Karpas-422 (cell line): ENCODE measurements at regions not wholly inside any gene's neighbourhood (a gene's known extent, or its start where the extent isn't known, plus 50 kb on each side); places are given as distances from the start of the nearest gene placed in this dataset.

ENCODE experiments used
- DNase-seq: peaks from one replicate; pipeline ENCODE4 v3.0.0-alpha.2; 2015
- H2AFZ ChIP-seq: fragments of 200-600 bp; sonication (generic); 2 replicates; pipeline ENCODE4 v1.6.1; 2014; ENCODE audit warnings: antibody characterized with exemption, low read length, mixed read lengths
- H3K27ac ChIP-seq: fragments of 200-600 bp; sonication (generic); 2 replicates; pipeline ENCODE4 v1.5.1; 2014; ENCODE audit warnings: mild to moderate bottlenecking, low read length, moderate library complexity
- H3K27me3 ChIP-seq: fragments of 200-600 bp; sonication (generic); 2 replicates; pipeline ENCODE4 v1.6.1; 2014; ENCODE audit warnings: low read length, mixed read lengths
- H3K36me3 ChIP-seq: fragments of 200-600 bp; sonication (generic); 2 replicates; pipeline ENCODE4 v1.6.1; 2014; ENCODE audit warnings: low read length, mixed read lengths; ENCODE audit not compliant: insufficient read depth
- H3K4me1 ChIP-seq: fragments of 200-600 bp; sonication (generic); 2 replicates; pipeline ENCODE4 v1.6.1; 2014; ENCODE audit warnings: mild to moderate bottlenecking, low read length, mixed read lengths
- H3K4me2 ChIP-seq: fragments of 200-600 bp; sonication (generic); 2 replicates; pipeline ENCODE4 v1.6.1; 2014; ENCODE audit warnings: low read length, low read depth, mild to moderate bottlenecking; ENCODE audit not compliant: poor library complexity, severe bottlenecking
- H3K4me3 ChIP-seq: fragments of 200-600 bp; sonication (generic); 2 replicates; pipeline ENCODE4 v1.5.1; 2014; ENCODE audit warnings: mild to moderate bottlenecking, antibody characterized with exemption, low read length, mixed read lengths
- H3K79me2 ChIP-seq: fragments of 200-600 bp; sonication (generic); 2 replicates; pipeline ENCODE4 v1.6.1; 2014; ENCODE audit warnings: mild to moderate bottlenecking, low read length, mixed read lengths
- H3K9ac ChIP-seq: fragments of 200-600 bp; sonication (generic); 2 replicates; pipeline ENCODE4 v1.6.0; 2014; ENCODE audit warnings: low read length
- H3K9me2 ChIP-seq: fragments of 200-600 bp; sonication (generic), shearing (Covaris generic); replicated peaks from 2 replicates; pipeline ENCODE4 v1.6.0; 2014; ENCODE audit warnings: mild to moderate bottlenecking, low read length, moderate library complexity; ENCODE audit not compliant: insufficient read depth
- H3K9me3 ChIP-seq: fragments of 300-700, 200-600 bp; sonication (generic); 2 replicates; pipeline ENCODE4 v1.6.1; 2014; ENCODE audit warnings: low read length, mixed read lengths
- H4K20me1 ChIP-seq: fragments of 200-600 bp; sonication (generic); 2 replicates; pipeline ENCODE4 v1.6.1; 2014; ENCODE audit warnings: mild to moderate bottlenecking, antibody characterized with exemption, low read length, low read depth; ENCODE audit not compliant: insufficient read depth

GRCh38 chr10:47243791-47244190, 56.2 kb upstream of the GDF10 start:
- no peaks in the 10 kb centered on the region; the same call in 1 of the 2 replicates for H3K27me3 ChIP-seq
- no peaks in the 10 kb centered on the region for H3K9me3 ChIP-seq
- peaks cover 7% of the 10 kb centered on the region for H3K4me1 ChIP-seq
- H4K20me1 ChIP-seq, result no peaks in the 10 kb centered on the region
- H3K4me2 ChIP-seq, result no peak overlapping the region
- no peak overlapping the region for H3K27ac ChIP-seq
- H3K79me2 ChIP-seq, result no peaks in the 10 kb centered on the region
- H2AFZ ChIP-seq, result no peak overlapping the region
- no peak for DNase-seq
- H3K36me3 ChIP-seq, result no peaks in the 10 kb centered on the region; the same call in 1 of the 2 replicates
- no peaks in the 10 kb centered on the region for H3K9me2 ChIP-seq
- no peak overlapping the region for H3K4me3 ChIP-seq
- H3K9ac ChIP-seq, result no peak overlapping the region

- Histone ChIP-seq H3K79me2 (no peaks in the 10 kb centered on the region), H3K27ac (no peak overlapping the region), H3K9me2 (no peaks in the 10 kb centered on the region), H3K4me3 (no peak overlapping the region), H3K4me2 (no peak overlapping the region), H3K9ac (no peak overlapping the region), H2AFZ (no peak overlapping the region), H3K27me3 (no peaks in the 10 kb centered on the region), H3K36me3 (no peaks in the 10 kb centered on the region), H4K20me1 (no peaks in the 10 kb centered on the region), H3K9me3 (no peaks in the 10 kb centered on the region), H3K4me1 (peaks cover 5% of the 10 kb centered on the region)
- DNase-seq, result no peak
These were observed 55.2 kb upstream of the GDF10 start for GRCh38 chr10:47244560-47245500.

- H3K9ac ChIP-seq, result no peak overlapping the region
These were observed 54.2 kb upstream of the GDF10 start for GRCh38 chr10:47245731-47246350.

GRCh38 chr10:47246406-47247147, 53.4 kb upstream of the GDF10 start:
- Histone ChIP-seq H3K27me3 (no peaks in the 10 kb centered on the region), H3K4me2 (no peak overlapping the region)
- no peak for DNase-seq

More at GRCh38 chr10:47245731-47246350, 54.2 kb upstream of the GDF10 start:
- H3K79me2 ChIP-seq, result no peaks in the 10 kb centered on the region
- H3K9me2 ChIP-seq, result no peaks in the 10 kb centered on the region
- no peaks in the 10 kb centered on the region for H3K27me3 ChIP-seq
- H3K4me2 ChIP-seq, result no peak overlapping the region
- no peak overlapping the region for H3K4me3 ChIP-seq
- no peaks in the 10 kb centered on the region for H3K36me3 ChIP-seq
- no peaks in the 10 kb centered on the region for H3K4me1 ChIP-seq
- H4K20me1 ChIP-seq, result no peaks in the 10 kb centered on the region
- DNase-seq, result no peak
- no peak overlapping the region for H3K27ac ChIP-seq
- H2AFZ ChIP-seq, result no peak overlapping the region
- H3K9me3 ChIP-seq, result no peaks in the 10 kb centered on the region

GRCh38 chr10:47247148-47248059, 52.6 kb upstream of the GDF10 start:
- no peaks in the 10 kb centered on the region for H3K9me3 ChIP-seq
- no peaks in the 10 kb centered on the region for H3K27me3 ChIP-seq
- no peak overlapping the region for H3K9ac ChIP-seq
- H3K79me2 ChIP-seq, result no peaks in the 10 kb centered on the region
- no peaks in the 10 kb centered on the region for H3K9me2 ChIP-seq
- H3K27ac ChIP-seq, result no peak overlapping the region
- no peak overlapping the region for H3K4me3 ChIP-seq
- H3K4me2 ChIP-seq, result no peak overlapping the region
- H3K4me1 ChIP-seq, result no peaks in the 10 kb centered on the region
- no peak overlapping the region for H2AFZ ChIP-seq
- DNase-seq, result no peak
- H4K20me1 ChIP-seq, result no peaks in the 10 kb centered on the region
- no peaks in the 10 kb centered on the region for H3K36me3 ChIP-seq

More at GRCh38 chr10:47246406-47247147, 53.4 kb upstream of the GDF10 start:
- H3K9me3 ChIP-seq, result no peaks in the 10 kb centered on the region
- no peaks in the 10 kb centered on the region for H3K4me1 ChIP-seq
- H4K20me1 ChIP-seq, result no peaks in the 10 kb centered on the region
- no peaks in the 10 kb centered on the region for H3K36me3 ChIP-seq
- no peaks in the 10 kb centered on the region for H3K79me2 ChIP-seq
- no peak overlapping the region for H2AFZ ChIP-seq
- H3K9me2 ChIP-seq, result no peaks in the 10 kb centered on the region
- no peak overlapping the region for H3K4me3 ChIP-seq
- H3K27ac ChIP-seq, result no peak overlapping the region
- H3K9ac ChIP-seq, result no peak overlapping the region

GRCh38 chr10:47248386-47249090, 51.5 kb upstream of the GDF10 start:
- Histone ChIP-seq H3K4me1 (no peaks in the 10 kb centered on the region), H3K4me3 (no peak overlapping the region), H2AFZ (no peak overlapping the region), H3K27ac (no peak overlapping the region), H3K27me3 (no peaks in the 10 kb centered on the region), H4K20me1 (no peaks in the 10 kb centered on the region), H3K9me3 (no peaks in the 10 kb centered on the region), H3K9me2 (no peaks in the 10 kb centered on the region), H3K4me2 (no peak overlapping the region), H3K9ac (no peak overlapping the region), H3K36me3 (no peaks in the 10 kb centered on the region), H3K79me2 (no peaks in the 10 kb centered on the region)
- no peak for DNase-seq

- H3K27me3 ChIP-seq, result no peaks in the 10 kb centered on the region
- no peak overlapping the region for H3K4me3 ChIP-seq
- no peaks in the 10 kb centered on the region for H3K36me3 ChIP-seq
- H3K79me2 ChIP-seq, result no peaks in the 10 kb centered on the region
- no peak overlapping the region for H3K4me2 ChIP-seq
- no peaks in the 10 kb centered on the region for H4K20me1 ChIP-seq
- no peak overlapping the region for H3K27ac ChIP-seq
- DNase-seq, result no peak
- no peaks in the 10 kb centered on the region for H3K9me3 ChIP-seq
- no peak overlapping the region for H2AFZ ChIP-seq
- H3K9me2 ChIP-seq, result no peaks in the 10 kb centered on the region
- no peak overlapping the region for H3K9ac ChIP-seq
- no peaks in the 10 kb centered on the region for H3K4me1 ChIP-seq
These were observed 50.1 kb upstream of the GDF10 start for GRCh38 chr10:47249881-47250280.
